Heart right ventricle (tissue), 16 donors: ENCODE measurements at regions not wholly inside any gene's neighbourhood (a gene's known extent, or its start where the extent isn't known, plus 50 kb on each side); places are given as distances from the start of the nearest gene placed in this dataset.

Experiments
- ATAC-seq, 8 donors: fragments of 200-7000 bp; cut with Tn5 transposase; one replicate each; pipeline ENCODE4 v1.9.1; 2020; ENCODE audit warnings: mild to moderate bottlenecking in 8 of 8, moderate library complexity in 8 of 8, moderate number of reproducible peaks in 1 of 8
- DNase-seq, 2 donors: peaks; one replicate each; pipeline ENCODE4 v3.0.0-alpha.2; 2020
- H3K27ac ChIP-seq, 10 donors: fragments of 200-600 bp; sonication (generic) in 2 of 10; one replicate each; pipeline versions ENCODE4 v1.5.0 to v1.8.0; 2020 to 2022; ENCODE audit warnings: mild to moderate bottlenecking in 3 of 10
- H3K27me3 ChIP-seq, 7 donors: fragments of 200-600 bp; one replicate each; pipeline ENCODE4 v1.8.0; 2021 to 2022; ENCODE audit warnings: mild to moderate bottlenecking in 2 of 7
- H3K36me3 ChIP-seq, 9 donors: fragments of 200-600 bp; sonication (generic) in 1 of 9; one replicate each; pipeline versions ENCODE4 v1.5.0 to v1.8.0; 2020 to 2022; ENCODE audit warnings: mild to moderate bottlenecking in 2 of 9
- H3K4me1 ChIP-seq, 9 donors: fragments of 200-600 bp; sonication (generic) in 1 of 9; one replicate each; pipeline versions ENCODE4 v1.5.0 to v1.8.0; 2020 to 2022; ENCODE audit warnings: mild to moderate bottlenecking in 4 of 9
- H3K4me3 ChIP-seq, 10 donors: fragments of 200-600 bp; sonication (generic) in 2 of 10; one replicate each; pipeline versions ENCODE4 v1.5.0 to v1.8.0; 2020 to 2022; ENCODE audit warnings: mild to moderate bottlenecking in 7 of 10, moderate library complexity in 2 of 10
- H3K9me3 ChIP-seq, 11 donors: fragments of 200-600 bp in 10 of 11; sonication (generic) in 2 of 11; one replicate each; pipeline versions ENCODE4 v1.5.0 to v1.8.0; 2013 to 2022; ENCODE audit warnings: mild to moderate bottlenecking in 2 of 11, control low read depth in 1 of 11, moderate library complexity in 1 of 11
- WGBS, 2 donors: extraction: QIAGEN DNeasy Blood & Tissue Kit; methylation state at CpG; one replicate each; pipeline ENCODE4 v1.1.7; 2013; ENCODE audit warnings: inconsistent platforms in 1 of 2; 5-methylcytosine and 5-hydroxymethylcytosine counted together
- intact Hi-C, 10 donors: fragments of 100-400 bp; cut with DNase I; formaldehyde crosslinking; loops; one replicate each; pipeline versions ENCODE4 v1.11.1 to v1.14.2; 2022
- TF ChIP-seq, protein P1 (sequence below), 9 donors: fragments of 200-600 bp; sonication (generic) in 2 of 9; IDR thresholded peaks; one replicate each; pipeline versions ENCODE4 v1.5.0 to v1.8.0; 2021 to 2022; ENCODE audit warnings: antibody characterized with exemption in 9 of 9, mild to moderate bottlenecking in 5 of 9, moderate library complexity in 1 of 9
- donor health status: Arrhythmogenic right ventricular cardiomyopathy.
- donor health status: ischemic (EF 13 %, LVEDD 7.1; RV severe dilation, severe dysfunction).
- donor health status: healthy with polysubstance abuse.
- donor health status: DM: no; HTN: yes; CAD: no.
- donor health status: DM: no; HTN: no; CAD: no.
- donor health status: ischemic (EF 25% LVEDD 6.9; RV normal size, moderate dysfunction).
- donor health status: ischemic (EF 25% LVEDD 5.7; RV mildly dilated, moderate dysfunction).
- donor health status: healthy.
- donor health status: DM: yes; HTN: yes; CAD: no.
- donor health status: Ischemic cardiomyopathy.
- donor health status: ischemic (EF 35%, LVEDD 5.7; RV mildly dilated, moderate dysfunction).
- donor health status: nonischemic (EF 11% LVEDD 7.7; RV severe dilation, severe dysfunction).
- donor health status: DM: yes; HTN: yes; CAD: no.
- donor health status: PGD.
- donor health status: ischemic (EF 29% LVEDD 5.4; RV normal size, mild dysfunction).
- donor health status: nonischemic (EF 23%, LVEDD 6.1; RV moderate dilation, normal function).

DNA sequence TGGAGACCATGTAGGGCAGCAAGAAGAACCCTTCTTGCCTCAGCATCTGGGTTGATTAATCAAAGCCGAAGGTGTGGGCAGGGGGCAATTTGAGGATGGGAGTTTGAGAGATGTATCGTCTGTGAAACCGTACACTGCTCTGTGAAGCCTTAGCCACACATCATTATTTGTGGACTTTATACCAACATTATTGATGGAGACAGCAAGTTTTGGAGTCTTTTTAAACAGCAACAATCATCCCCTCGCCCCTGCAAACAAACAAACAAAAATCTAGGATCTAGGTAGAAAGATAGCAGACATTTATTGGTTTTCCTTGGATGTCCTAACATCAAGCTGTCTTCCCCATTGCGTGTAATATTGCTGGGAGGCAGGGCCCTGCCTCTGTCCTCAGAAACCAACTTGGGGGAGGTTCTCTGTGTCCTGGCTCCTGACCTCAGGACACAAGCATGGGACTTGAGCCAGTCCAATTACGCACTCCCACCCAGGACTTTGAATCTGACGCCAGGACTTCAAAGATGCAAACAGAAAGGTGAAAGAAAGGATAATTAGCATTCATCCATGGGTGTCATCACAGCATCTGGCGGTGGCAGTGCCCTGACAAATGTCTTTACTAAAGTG is 61.6 kb upstream of the PLET1 start:
- TF ChIP-seq, protein P1, sequence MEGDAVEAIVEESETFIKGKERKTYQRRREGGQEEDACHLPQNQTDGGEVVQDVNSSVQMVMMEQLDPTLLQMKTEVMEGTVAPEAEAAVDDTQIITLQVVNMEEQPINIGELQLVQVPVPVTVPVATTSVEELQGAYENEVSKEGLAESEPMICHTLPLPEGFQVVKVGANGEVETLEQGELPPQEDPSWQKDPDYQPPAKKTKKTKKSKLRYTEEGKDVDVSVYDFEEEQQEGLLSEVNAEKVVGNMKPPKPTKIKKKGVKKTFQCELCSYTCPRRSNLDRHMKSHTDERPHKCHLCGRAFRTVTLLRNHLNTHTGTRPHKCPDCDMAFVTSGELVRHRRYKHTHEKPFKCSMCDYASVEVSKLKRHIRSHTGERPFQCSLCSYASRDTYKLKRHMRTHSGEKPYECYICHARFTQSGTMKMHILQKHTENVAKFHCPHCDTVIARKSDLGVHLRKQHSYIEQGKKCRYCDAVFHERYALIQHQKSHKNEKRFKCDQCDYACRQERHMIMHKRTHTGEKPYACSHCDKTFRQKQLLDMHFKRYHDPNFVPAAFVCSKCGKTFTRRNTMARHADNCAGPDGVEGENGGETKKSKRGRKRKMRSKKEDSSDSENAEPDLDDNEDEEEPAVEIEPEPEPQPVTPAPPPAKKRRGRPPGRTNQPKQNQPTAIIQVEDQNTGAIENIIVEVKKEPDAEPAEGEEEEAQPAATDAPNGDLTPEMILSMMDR (IDR thresholded peaks at IDR 0.05), result no peak
- Histone ChIP-seq H3K9me3 (peaks cover 0 to 16% (median 0%) of the 10 kb centered on the region in 11 donors), H3K27me3 (no peaks in the 10 kb centered on the region), H3K27ac (no peak overlapping the region), H3K36me3 (no peaks in the 10 kb centered on the region), H3K4me1 (peaks cover 0 to 36% (median 31%) of the 10 kb centered on the region in 9 donors), H3K4me3 (no peak overlapping the region)
- peak in 1 of 8 donors; percentile 9 for ATAC-seq
- intact Hi-C loops, result no loop called here
- DNase-seq, result no peak
- 90 to 94% methylated on average over 8 of the region's 8 CpGs for WGBS, 2 donors

DNA sequence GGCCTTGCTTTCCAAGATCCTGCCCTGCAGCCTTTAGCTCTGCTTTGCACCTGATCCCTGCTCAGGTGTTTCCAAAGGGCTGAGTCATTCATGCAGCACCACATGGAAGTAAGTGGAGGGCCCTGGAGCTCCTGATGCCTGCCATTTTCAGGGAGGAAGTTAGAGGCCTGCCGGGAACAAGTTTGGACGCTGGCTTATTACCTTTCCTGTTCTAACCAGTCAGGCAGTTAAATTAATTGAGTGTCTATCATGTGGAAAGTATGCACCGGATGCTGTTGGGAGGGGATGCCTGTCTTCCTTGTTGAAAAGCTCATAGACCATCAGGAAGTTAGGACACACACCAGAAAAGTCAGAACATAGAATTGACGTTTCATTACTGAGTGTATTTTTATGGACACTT is 73.7 kb upstream of the PLET1 start:
- H3K27ac ChIP-seq, result no peak overlapping the region
- intact Hi-C loops, result no loop called here
- ATAC-seq (no peak), DNase-seq (no peak)
- peaks cover 0 to 5% (median 0%) of the 10 kb centered on the region in 11 donors for H3K9me3 ChIP-seq
- H3K4me3 ChIP-seq, result no peak overlapping the region
- no peaks in the 10 kb centered on the region for H3K27me3 ChIP-seq
- no peaks in the 10 kb centered on the region for H3K4me1 ChIP-seq
- no peaks in the 10 kb centered on the region for H3K36me3 ChIP-seq
- TF ChIP-seq, protein P1 (IDR thresholded peaks at IDR 0.05), result no peak
- 54 to 57% methylated on average over 4 of the region's 4 CpGs for WGBS, 2 donors

DNA sequence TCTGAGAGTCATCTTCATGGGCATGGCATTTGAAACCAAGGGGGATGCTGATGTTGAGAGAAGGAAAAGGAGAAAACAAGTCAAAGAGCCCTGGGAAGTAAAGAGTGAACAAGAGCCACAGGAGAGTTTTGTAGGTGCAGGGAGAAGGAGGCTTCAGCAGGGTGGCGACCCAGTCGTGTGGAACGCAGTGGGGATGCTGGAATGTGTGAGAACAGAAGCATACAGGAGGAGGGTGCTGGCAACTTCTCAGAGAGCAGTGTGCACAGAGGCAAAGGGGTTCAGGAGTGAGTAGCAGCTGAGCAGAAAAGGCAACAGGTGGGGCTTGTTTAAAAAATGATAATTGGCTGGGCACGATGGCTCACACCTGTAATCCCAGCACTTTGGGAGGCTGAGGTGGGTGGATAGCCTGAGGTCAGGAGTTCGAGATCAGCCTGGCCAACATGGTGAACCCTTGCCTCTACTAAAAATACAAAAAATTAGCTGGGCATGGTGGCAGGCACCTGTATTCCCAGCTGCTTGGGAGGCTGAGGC is 75.8 kb upstream of the PLET1 start:
- no peaks in the 10 kb centered on the region for H3K36me3 ChIP-seq
- H3K27ac ChIP-seq, result no peak overlapping the region
- TF ChIP-seq, protein P1 (IDR thresholded peaks at IDR 0.05), result no peak
- H3K4me1 ChIP-seq, result no peaks in the 10 kb centered on the region
- intact Hi-C loops, result no loop called here
- H3K27me3 ChIP-seq, result no peaks in the 10 kb centered on the region
- WGBS, 2 donors, result 80 to 86% methylated on average over 5 of the region's 5 CpGs
- H3K4me3 ChIP-seq, result no peak overlapping the region
- no peaks in the 10 kb centered on the region for H3K9me3 ChIP-seq
- no peak for DNase-seq
- ATAC-seq, result no peak

DNA sequence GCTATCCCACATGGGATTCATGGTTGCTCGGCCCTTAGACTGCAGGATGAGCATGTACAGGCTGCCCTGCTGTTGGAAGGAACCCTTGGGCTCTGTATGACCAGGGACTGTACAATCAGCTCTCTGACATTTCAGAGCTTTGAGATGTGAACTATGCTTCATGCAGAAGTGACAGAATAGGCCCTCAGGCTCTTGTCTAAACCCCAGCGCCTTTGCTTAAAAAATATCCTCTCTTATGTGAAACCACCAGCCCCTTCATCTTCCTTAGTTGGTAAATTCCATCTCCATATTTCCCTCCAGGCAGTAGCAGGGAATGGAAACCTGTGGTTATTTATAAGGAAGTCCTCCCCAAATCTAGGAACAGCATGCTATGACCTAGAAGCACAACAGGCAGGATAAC is 78.9 kb upstream of the PLET1 start:
- H3K4me1 ChIP-seq, result no peaks in the 10 kb centered on the region
- no peaks in the 10 kb centered on the region for H3K36me3 ChIP-seq
- H3K9me3 ChIP-seq, result no peaks in the 10 kb centered on the region
- H3K27me3 ChIP-seq, result no peaks in the 10 kb centered on the region
- H3K27ac ChIP-seq, result no peak overlapping the region
- WGBS, 2 donors, result 85 to 88% methylated on average over 2 of the region's 2 CpGs
- no peak overlapping the region for H3K4me3 ChIP-seq
- ATAC-seq (no peak), DNase-seq (no peak)
- TF ChIP-seq, protein P1 (IDR thresholded peaks at IDR 0.05), result no peak
- intact Hi-C loops, result no loop called here
